Smooth muscle cell (in vitro differentiated cells): ENCODE measurements at regions not wholly inside any gene's neighbourhood (a gene's known extent, or its start where the extent isn't known, plus 50 kb on each side); places are given as distances from the start of the nearest gene placed in this dataset.

ENCODE experiments used
- DNase-seq: peaks from one replicate; lab custom pipeline; 2025; ENCODE audit not compliant: unreplicated experiment; lab: John Stamatoyannopoulos, UW
- H2AFZ ChIP-seq: fragments of 200-600 bp; sonication (generic); 2 replicates; pipeline ENCODE4 v1.6.0; 2016; ENCODE audit warnings: antibody characterized with exemption, low read depth, mild to moderate bottlenecking
- H3F3A ChIP-seq: fragments of 200-600 bp; sonication (generic); 2 replicates; pipeline ENCODE4 v1.6.0; 2017; ENCODE audit warnings: antibody characterized with exemption, low read depth
- H3K27ac ChIP-seq: fragments of 200-600 bp; sonication (generic); 2 replicates; pipeline ENCODE4 v1.5.1; 2016; ENCODE audit warnings: low read depth, mild to moderate bottlenecking
- H3K27me3 ChIP-seq: fragments of 200-600 bp; sonication (generic); 2 replicates; pipeline ENCODE4 v1.6.1; 2016; ENCODE audit warnings: low read depth, mild to moderate bottlenecking
- H3K36me3 ChIP-seq: fragments of 200-600 bp; sonication (generic); 2 replicates; pipeline ENCODE4 v1.5.1; 2016; ENCODE audit warnings: low read depth
- H3K4me1 ChIP-seq: fragments of 200-600 bp; sonication (generic); 2 replicates; pipeline ENCODE4 v1.5.1; 2016; ENCODE audit warnings: low read depth
- H3K4me2 ChIP-seq: fragments of 200-600 bp; sonication (generic); 2 replicates; pipeline ENCODE4 v1.6.0; 2016; ENCODE audit warnings: mild to moderate bottlenecking
- H3K4me3 ChIP-seq: fragments of 200-600 bp; sonication (generic); 2 replicates; pipeline ENCODE4 v1.5.1; 2016; ENCODE audit warnings: mild to moderate bottlenecking
- H3K79me2 ChIP-seq: fragments of 200-600 bp; sonication (generic); 2 replicates; pipeline ENCODE4 v1.6.0; 2016; ENCODE audit warnings: low read depth, mild to moderate bottlenecking
- H3K9ac ChIP-seq: fragments of 200-600 bp; sonication (generic); 2 replicates; pipeline ENCODE4 v1.6.0; 2016; ENCODE audit warnings: low read depth
- H3K9me3 ChIP-seq: fragments of 200-600 bp; sonication (generic); replicated peaks from 2 replicates; pipeline ENCODE4 v1.5.1; 2016; ENCODE audit warnings: low read depth
- H4K20me1 ChIP-seq: fragments of 200-600 bp; sonication (generic); 2 replicates; pipeline ENCODE4 v1.6.0; 2016; ENCODE audit warnings: low read depth
- CTCF ChIP-seq: fragments of 200-600 bp; sonication (generic); IDR thresholded peaks from 2 replicates; pipeline ENCODE4 v1.5.1; 2017; ENCODE audit warnings: borderline replicate concordance, mild to moderate bottlenecking, antibody characterized with exemption; ENCODE audit not compliant: insufficient read depth, poor library complexity, severe bottlenecking
- WGBS: methylation state at CpG from one replicate; pipeline ENCODE4 v1.1.7; 2016; ENCODE audit warnings: low lambda C conversion rate; 5-methylcytosine and 5-hydroxymethylcytosine counted together

GRCh38 chr3:96294143-96294542, 520.3 kb upstream of the EPHA6 start:
- H3K79me2 ChIP-seq: no peaks in the 10 kb centered on the region
- H3K4me1 ChIP-seq: no peaks in the 10 kb centered on the region
- H2AFZ ChIP-seq: no peak overlapping the region
- no peak for DNase-seq
- H3K36me3 ChIP-seq: no peaks in the 10 kb centered on the region
- H3K9ac ChIP-seq: no peak overlapping the region
- H3K27me3 ChIP-seq: no peaks in the 10 kb centered on the region
- no peaks in the 10 kb centered on the region for H3K9me3 ChIP-seq
- TF ChIP-seq CTCF: no peak
- no peak overlapping the region for H3K4me2 ChIP-seq
- no peak overlapping the region for H3K27ac ChIP-seq
- no peak overlapping the region for H3K4me3 ChIP-seq
- 86% methylated on average over 4 of the region's 4 CpGs for WGBS
- no peaks in the 10 kb centered on the region for H3F3A ChIP-seq
- no peaks in the 10 kb centered on the region for H4K20me1 ChIP-seq

- Histone ChIP-seq H3K9me3 (no peaks in the 10 kb centered on the region), H4K20me1 (no peaks in the 10 kb centered on the region), H3K4me2 (no peak overlapping the region), H3F3A (no peaks in the 10 kb centered on the region), H3K27me3 (no peaks in the 10 kb centered on the region), H3K4me1 (no peaks in the 10 kb centered on the region), H3K9ac (no peak overlapping the region), H3K79me2 (no peaks in the 10 kb centered on the region), H3K27ac (no peak overlapping the region), H2AFZ (no peak overlapping the region), H3K36me3 (no peaks in the 10 kb centered on the region), H3K4me3 (no peak overlapping the region)
- TF ChIP-seq CTCF: no peak
- DNase-seq: no peak
- WGBS: 76% methylated on average over 4 of the region's 4 CpGs
Observed at GRCh38 chr3:96300743-96301142, 513.7 kb upstream of the EPHA6 start.

GRCh38 chr3:96319166-96319565, 495.2 kb upstream of the EPHA6 start:
- no peaks in the 10 kb centered on the region for H3K27me3 ChIP-seq
- no peaks in the 10 kb centered on the region for H4K20me1 ChIP-seq
- 21% methylated on average over 1 of the region's 1 CpG for WGBS
- DNase-seq: no peak
- TF ChIP-seq CTCF: no peak
- no peaks in the 10 kb centered on the region for H3K79me2 ChIP-seq
- no peak overlapping the region for H3K27ac ChIP-seq
- H2AFZ ChIP-seq: peak overlapping the region; percentile 27
- H3K9ac ChIP-seq: no peak overlapping the region
- no peak overlapping the region for H3K4me3 ChIP-seq
- H3K4me2 ChIP-seq: no peak overlapping the region
- no peaks in the 10 kb centered on the region for H3F3A ChIP-seq
- no peaks in the 10 kb centered on the region for H3K4me1 ChIP-seq
- no peaks in the 10 kb centered on the region for H3K9me3 ChIP-seq
- H3K36me3 ChIP-seq: no peaks in the 10 kb centered on the region

GRCh38 chr3:96324087-96324486, 490.3 kb upstream of the EPHA6 start:
- TF ChIP-seq CTCF: no peak
- no peaks in the 10 kb centered on the region for H3K4me1 ChIP-seq
- H3K27me3 ChIP-seq: no peaks in the 10 kb centered on the region
- no peak overlapping the region for H3K27ac ChIP-seq
- no peak overlapping the region for H3K4me2 ChIP-seq
- H3K4me3 ChIP-seq: no peak overlapping the region
- no peak for DNase-seq
- H2AFZ ChIP-seq: no peak overlapping the region
- no peaks in the 10 kb centered on the region for H3K79me2 ChIP-seq
- no peaks in the 10 kb centered on the region for H3F3A ChIP-seq
- WGBS: 100% methylated on average over 1 of the region's 1 CpG
- H3K9ac ChIP-seq: no peak overlapping the region
- no peaks in the 10 kb centered on the region for H3K36me3 ChIP-seq
- no peaks in the 10 kb centered on the region for H3K9me3 ChIP-seq
- H4K20me1 ChIP-seq: no peaks in the 10 kb centered on the region
